ENCODE measurements at regions not wholly inside any gene's neighbourhood (a gene's known extent, or its start where the extent isn't known, plus 50 kb on each side); places are given as distances from the start of the nearest gene placed in this dataset.

GRCh38 chr6:168387911-168388310, 53.1 kb upstream of the SMOC2 start:
- TF ChIP-seq, protein P1, sequence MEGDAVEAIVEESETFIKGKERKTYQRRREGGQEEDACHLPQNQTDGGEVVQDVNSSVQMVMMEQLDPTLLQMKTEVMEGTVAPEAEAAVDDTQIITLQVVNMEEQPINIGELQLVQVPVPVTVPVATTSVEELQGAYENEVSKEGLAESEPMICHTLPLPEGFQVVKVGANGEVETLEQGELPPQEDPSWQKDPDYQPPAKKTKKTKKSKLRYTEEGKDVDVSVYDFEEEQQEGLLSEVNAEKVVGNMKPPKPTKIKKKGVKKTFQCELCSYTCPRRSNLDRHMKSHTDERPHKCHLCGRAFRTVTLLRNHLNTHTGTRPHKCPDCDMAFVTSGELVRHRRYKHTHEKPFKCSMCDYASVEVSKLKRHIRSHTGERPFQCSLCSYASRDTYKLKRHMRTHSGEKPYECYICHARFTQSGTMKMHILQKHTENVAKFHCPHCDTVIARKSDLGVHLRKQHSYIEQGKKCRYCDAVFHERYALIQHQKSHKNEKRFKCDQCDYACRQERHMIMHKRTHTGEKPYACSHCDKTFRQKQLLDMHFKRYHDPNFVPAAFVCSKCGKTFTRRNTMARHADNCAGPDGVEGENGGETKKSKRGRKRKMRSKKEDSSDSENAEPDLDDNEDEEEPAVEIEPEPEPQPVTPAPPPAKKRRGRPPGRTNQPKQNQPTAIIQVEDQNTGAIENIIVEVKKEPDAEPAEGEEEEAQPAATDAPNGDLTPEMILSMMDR (conservative IDR thresholded peaks at IDR 0.05; ENCODE audit: low read depth, low read length), result no peak
- no peak for TF ChIP-seq EZH2 (IDR thresholded peaks at IDR 0.05; ENCODE audit: borderline replicate concordance, low read depth, low read length, poor library complexity, severe bottlenecking)

Measured in A673 (cell line).